IMR-90 (cell line): ENCODE measurements at regions not wholly inside any gene's neighbourhood (a gene's known extent, or its start where the extent isn't known, plus 50 kb on each side); places are given as distances from the start of the nearest gene placed in this dataset.

Experiments used
- ATAC-seq: fragments of 200-7000 bp; cut with Tn5 transposase; 2 replicates; pipeline ENCODE4 v1.9.1; 2020; ENCODE audit warnings: low read depth, mild to moderate bottlenecking, moderate library complexity
- BruUV-seq: library from RNA; stranded (reverse); fragments of 400-500 nt; replicated peaks from 2 replicates; lab custom pipeline; 2021; lab: Mats Ljungman, UMichigan
- CTCF ChIA-PET: fragments of 300-600 bp; formaldehyde crosslinking; extraction: SDS; loops from one replicate; lab custom pipeline; 2021; ENCODE audit warnings: antibody characterized with exemption; lab: Yijun Ruan, JAX
- POLR2A ChIA-PET: fragments of 300-600 bp; sonication (Branson Sonifier 250); formaldehyde crosslinking; loops from one replicate; lab custom pipeline; 2022; ENCODE audit warnings: antibody characterized with exemption; ENCODE audit not compliant: unreplicated experiment; lab: Charles Lee
- DNase-seq: peaks from one replicate; pipeline ENCODE4 v3.0.0; 2013
- H2AFZ ChIP-seq: replicated peaks from 2 replicates; pipeline ENCODE3; 2013; ENCODE audit warnings: low read length, mild to moderate bottlenecking; ENCODE audit not compliant: poor library complexity
- H2AK5ac ChIP-seq: 2 replicates; pipeline ENCODE4 v1.6.1; 2013; ENCODE audit warnings: low read depth, low read length, inconsistent platforms
- H2AK9ac ChIP-seq: replicated peaks from 2 replicates; pipeline ENCODE3; 2013; ENCODE audit warnings: mild to moderate bottlenecking, low read depth, low read length, moderate library complexity; ENCODE audit not compliant: poor library complexity
- H2BK120ac ChIP-seq: 2 replicates; pipeline ENCODE4 v1.6.1; 2013; ENCODE audit warnings: low read depth, low read length, inconsistent platforms
- H2BK15ac ChIP-seq: 3 replicates; pipeline ENCODE4 v1.6.1; 2013; ENCODE audit warnings: low read depth, low read length, inconsistent platforms
- H2BK20ac ChIP-seq: 2 replicates; pipeline ENCODE4 v1.6.1; 2013; ENCODE audit warnings: low read depth, mild to moderate bottlenecking, inconsistent platforms, low read length, moderate library complexity
- H2BK5ac ChIP-seq: 2 replicates; pipeline ENCODE4 v1.6.1; 2013; ENCODE audit warnings: mild to moderate bottlenecking, low read depth, low read length, inconsistent platforms; ENCODE audit not compliant: poor library complexity, severe bottlenecking
- H3K14ac ChIP-seq: replicated peaks from 2 replicates; pipeline ENCODE4 v1.6.1; 2013; ENCODE audit warnings: low read depth, low read length, inconsistent platforms
- H3K18ac ChIP-seq: 2 replicates; pipeline ENCODE4 v1.6.1; 2013; ENCODE audit warnings: low read depth, low read length, control low read depth
- H3K23ac ChIP-seq: 2 replicates; pipeline ENCODE4 v1.6.1; 2013; ENCODE audit warnings: low read depth, low read length, inconsistent platforms
- H3K27ac ChIP-seq: 2 replicates; pipeline ENCODE4 v1.5.1; 2013; ENCODE audit warnings: mild to moderate bottlenecking, control low read depth, low read length; ENCODE audit not compliant: insufficient read depth
- H3K27me3 ChIP-seq: 2 replicates; pipeline ENCODE4 v1.6.1; 2013; ENCODE audit warnings: low read length; ENCODE audit not compliant: control insufficient read depth, insufficient read depth
- H3K36me3 ChIP-seq: 2 replicates; pipeline ENCODE4 v1.6.1; 2013; ENCODE audit warnings: low read length, mixed read lengths; ENCODE audit not compliant: control insufficient read depth, insufficient read depth
- H3K4ac ChIP-seq: 2 replicates; pipeline ENCODE4 v1.6.1; 2013; ENCODE audit warnings: low read depth, low read length, inconsistent platforms
- H3K4me1 ChIP-seq: 2 replicates; pipeline ENCODE4 v1.6.1; 2013; ENCODE audit warnings: low read length, mixed read lengths; ENCODE audit not compliant: control insufficient read depth, insufficient read depth
- H3K4me2 ChIP-seq: 2 replicates; pipeline ENCODE4 v1.6.1; 2013; ENCODE audit warnings: low read depth, mild to moderate bottlenecking, control low read depth, low read length, moderate library complexity
- H3K4me3 ChIP-seq: 2 replicates; pipeline ENCODE4 v1.5.1; 2013; ENCODE audit warnings: low read depth, mild to moderate bottlenecking, control low read depth, low read length, moderate library complexity; ENCODE audit not compliant: insufficient read depth
- H3K56ac ChIP-seq: 2 replicates; pipeline ENCODE4 v1.6.1; 2013; ENCODE audit warnings: low read length, inconsistent platforms; ENCODE audit not compliant: insufficient read depth; ENCODE audit errors: extremely low read depth
- H3K79me1 ChIP-seq, 2 experiments: 2 replicates each; pipeline ENCODE4 v1.6.1; 2013; ENCODE audit warnings: low read length in 2 of 2, inconsistent platforms in 1 of 2, low read depth in 1 of 2
- H3K9ac ChIP-seq: 2 replicates; pipeline ENCODE4 v1.6.1; 2013; ENCODE audit warnings: low read depth, low read length, control low read depth
- H3K9me1 ChIP-seq: 2 replicates; pipeline ENCODE4 v1.6.1; 2013; ENCODE audit warnings: low read length, inconsistent platforms; ENCODE audit not compliant: insufficient read depth
- H3K9me3 ChIP-seq: 2 replicates; pipeline ENCODE4 v1.6.1; 2013; ENCODE audit warnings: low read length; ENCODE audit not compliant: control insufficient read depth, insufficient read depth
- H4K20me1 ChIP-seq: 2 replicates; pipeline ENCODE4 v1.6.1; 2013; ENCODE audit warnings: low read length, inconsistent platforms; ENCODE audit not compliant: insufficient read depth
- H4K5ac ChIP-seq: 2 replicates; pipeline ENCODE4 v1.6.1; 2013; ENCODE audit warnings: mild to moderate bottlenecking, low read depth, low read length, control low read depth
- H4K8ac ChIP-seq, 2 experiments: 2 replicates each; pipeline ENCODE4 v1.6.1; 2013; ENCODE audit warnings: low read depth in 2 of 2, low read length in 2 of 2, control low read depth in 1 of 2, inconsistent platforms in 1 of 2
- H4K91ac ChIP-seq: 2 replicates; pipeline ENCODE4 v1.6.1; 2013; ENCODE audit warnings: low read depth, low read length, inconsistent platforms; ENCODE audit not compliant: insufficient read depth
- BHLHE40 ChIP-seq: fragments of 150-350 bp; IDR thresholded peaks from 2 replicates; pipeline ENCODE4 v1.6.1; 2016; ENCODE audit warnings: mild to moderate bottlenecking, low read depth, low read length
- CEBPB ChIP-seq: IDR thresholded peaks from 2 replicates; pipeline ENCODE4 v1.6.1; 2012; ENCODE audit warnings: low read depth, low read length, improper control_type of control experiment
- CHD1 ChIP-seq: IDR thresholded peaks from 2 replicates; pipeline ENCODE4 v1.6.1; 2012; ENCODE audit warnings: low read depth, low read length, improper control_type of control experiment
- CTCF ChIP-seq: conservative IDR thresholded peaks from 2 replicates; pipeline ENCODE4 v1.5.1; 2012; ENCODE audit warnings: mild to moderate bottlenecking, low read depth, low read length, improper control_type of control experiment
- ELK1 ChIP-seq: fragments of 150-350 bp; IDR thresholded peaks from 2 replicates; pipeline ENCODE4 v1.6.1; 2016; ENCODE audit warnings: low read depth, mild to moderate bottlenecking, low read length, moderate library complexity, borderline replicate concordance
- FOS ChIP-seq: fragments of 150-350 bp; IDR thresholded peaks from 2 replicates; pipeline ENCODE4 v1.6.1; 2016; ENCODE audit warnings: low read depth, low read length
- MAFK ChIP-seq: IDR thresholded peaks from 2 replicates; pipeline ENCODE4 v1.6.1; 2012; ENCODE audit warnings: low read depth, low read length, improper control_type of control experiment
- MAZ ChIP-seq: IDR thresholded peaks from 2 replicates; pipeline ENCODE4 v1.6.1; 2012; ENCODE audit warnings: low read depth, mild to moderate bottlenecking, low read length, improper control_type of control experiment, moderate library complexity, borderline replicate concordance
- NFE2L2 ChIP-seq: fragments of 150-350 bp; IDR thresholded peaks from 2 replicates; pipeline ENCODE4 v1.6.1; 2016; ENCODE audit warnings: low read depth, mild to moderate bottlenecking, low read length
- POLR2A ChIP-seq: IDR thresholded peaks from 2 replicates; pipeline ENCODE4 v1.6.1; 2012; ENCODE audit warnings: mild to moderate bottlenecking, low read depth, low read length
- RAD21 ChIP-seq: IDR thresholded peaks from 2 replicates; pipeline ENCODE4 v1.6.1; 2012; ENCODE audit warnings: low read length, improper control_type of control experiment
- RCOR1 ChIP-seq: IDR thresholded peaks from 2 replicates; pipeline ENCODE4 v1.6.1; 2012; ENCODE audit warnings: mild to moderate bottlenecking, low read length, improper control_type of control experiment; ENCODE audit not compliant: insufficient replicate concordance
- RFX5 ChIP-seq: IDR thresholded peaks from 2 replicates; pipeline ENCODE4 v1.8.0; 2012; ENCODE audit warnings: low read depth, mild to moderate bottlenecking, low read length, moderate library complexity
- USF2 ChIP-seq: fragments of 150-350 bp; IDR thresholded peaks from 2 replicates; pipeline ENCODE4 v1.6.1; 2017; ENCODE audit warnings: mild to moderate bottlenecking, antibody characterized with exemption, low read length, low read depth
- whole genome bisulfite sequencing, 2 experiments: methylation state at CpG; one replicate each; pipeline versions ENCODE4 v1.1.5 to v1.1.7; 2013; ENCODE audit warnings: missing lambda C conversion rate in 2 of 2; ENCODE audit not compliant: insufficient read length in 1 of 2; ENCODE audit errors: extremely low coverage in 2 of 2; 5-methylcytosine and 5-hydroxymethylcytosine counted together
- dilution Hi-C: fragments of 300-500 bp; cut with HindIII; formaldehyde crosslinking; loops from one replicate; pipeline ENCODE4 v1.14.3; 2018; ENCODE audit warnings: low sequenced_read_pairs; ENCODE audit not compliant: unreplicated experiment
- in situ Hi-C: fragments of 300-500 bp; cut with MboI; formaldehyde crosslinking; loops from 3 replicates; pipeline ENCODE4 v1.14.3; 2019; ENCODE audit warnings: low sequenced_read_pairs, inconsistent platforms, mixed read lengths
- intact Hi-C: fragments of 100-400 bp; cut with micrococcal nuclease; formaldehyde crosslinking; loops from 2 replicates; pipeline ENCODE4 v1.10.0; 2022

- no peak overlapping the region for H4K8ac ChIP-seq
- CTCF ChIA-PET = no interaction called here
- no peak overlapping the region for H3K23ac ChIP-seq
- 0% methylated on average over 1 of the region's 3 CpGs; no CpG with 5 or more reads in 1 of the 2 experiments for WGBS, 2 experiments
- H2BK15ac ChIP-seq = no peak overlapping the region
- intact Hi-C loops (no loop called here), dilution Hi-C loops (no loop called here), in situ Hi-C loops (no loop called here)
- H3K4ac ChIP-seq = no peak overlapping the region
- H4K91ac ChIP-seq = no peak overlapping the region
- no peak overlapping the region for H3K4me3 ChIP-seq
- H3K14ac ChIP-seq = no peak overlapping the region
- H3K18ac ChIP-seq = no peak overlapping the region
- no peak overlapping the region for H3K56ac ChIP-seq
- no peak overlapping the region for H3K27ac ChIP-seq
- peaks cover 10% of the 10 kb centered on the region for H3K27me3 ChIP-seq
- ATAC-seq (no peak), DNase-seq (no peak)
- no peaks in the 10 kb centered on the region for H3K36me3 ChIP-seq
- no peaks in the 10 kb centered on the region for H4K20me1 ChIP-seq
- H3K4me2 ChIP-seq = no peak overlapping the region
- BruUV-seq = no TSS peak
- no peak overlapping the region for H4K5ac ChIP-seq
- no peak overlapping the region for H2BK20ac ChIP-seq
- no peak overlapping the region for H2BK120ac ChIP-seq
- no peak overlapping the region for H2AK9ac ChIP-seq
- H3K9me3 ChIP-seq = no peaks in the 10 kb centered on the region
- H2AK5ac ChIP-seq = no peak overlapping the region
- H3K79me1 ChIP-seq = no peaks in the 10 kb centered on the region
- TF ChIP-seq POLR2A (no peak), MAZ (no peak), FOS (no peak), CHD1 (no peak), USF2 (no peak), RFX5 (no peak), RCOR1 (no peak), ELK1 (no peak), CEBPB (no peak), CTCF (no peak), RAD21 (no peak), BHLHE40 (no peak), NFE2L2 (no peak), MAFK (no peak)
- no peak overlapping the region for H2BK5ac ChIP-seq
- no peak overlapping the region for H2AFZ ChIP-seq
- no peaks in the 10 kb centered on the region for H3K9me1 ChIP-seq
- POLR2A ChIA-PET = no interaction called here
- no peak overlapping the region for H3K9ac ChIP-seq
- no peaks in the 10 kb centered on the region for H3K4me1 ChIP-seq
Measured at GRCh38 chr4:57172065-57172464, 61.9 kb upstream of the IGFBP7 start.
